BE2C (cell line): ENCODE measurements at regions not wholly inside any gene's neighbourhood (a gene's known extent, or its start where the extent isn't known, plus 50 kb on each side); places are given as distances from the start of the nearest gene placed in this dataset.

Source experiments
- DNase-seq: peaks from one replicate; pipeline ENCODE4 v3.0.0-alpha.2; 2020
- H3K27me3 ChIP-seq: fragments of 250-450 bp; sonication (Bioruptor Pico); 2 replicates; pipeline ENCODE4 v1.5.1; 2020; ENCODE audit warnings: mild to moderate bottlenecking
- H3K36me3 ChIP-seq: fragments of 250-450 bp; sonication (Bioruptor Pico); 2 replicates; pipeline ENCODE4 v1.5.1; 2020; ENCODE audit warnings: mild to moderate bottlenecking
- H3K4me1 ChIP-seq: fragments of 250-450 bp; sonication (Bioruptor Pico); 2 replicates; pipeline ENCODE4 v1.5.1; 2020
- H3K4me3 ChIP-seq: 2 replicates; pipeline ENCODE4 v1.5.1; 2011; ENCODE audit warnings: low read depth, low read length
- H3K9me3 ChIP-seq: fragments of 250-450 bp; sonication (Bioruptor Pico); 2 replicates; pipeline ENCODE4 v1.5.1; 2020
- TF ChIP-seq, protein P1 (sequence below): IDR thresholded peaks from 2 replicates; pipeline ENCODE4 v1.5.1; 2012; ENCODE audit warnings: mild to moderate bottlenecking, low read depth, low read length

DNA sequence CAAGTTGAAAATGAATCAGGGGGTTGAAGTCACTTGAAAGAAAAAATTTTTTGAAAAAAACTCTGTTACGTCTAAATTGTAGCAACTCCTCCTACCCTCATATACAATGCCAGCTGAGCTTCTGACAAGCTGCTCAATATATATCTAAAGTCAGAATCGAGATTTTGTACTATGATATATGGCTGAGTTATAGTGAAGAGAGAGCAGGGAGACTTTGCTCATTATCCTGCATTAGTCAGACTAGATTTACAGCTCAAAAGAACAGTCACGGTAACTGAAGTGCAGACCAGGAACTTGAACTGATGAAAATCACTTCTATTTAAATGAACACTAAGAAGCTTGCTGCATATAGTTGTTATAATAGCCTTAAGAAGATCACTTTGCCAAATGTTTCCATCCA, 153.1 kb downstream of the LACC1 start:
- Histone ChIP-seq H3K36me3 (no peaks in the 10 kb centered on the region), H3K4me1 (no peaks in the 10 kb centered on the region), H3K27me3 (peaks cover 3% of the 10 kb centered on the region; the same call in 1 of the 2 replicates), H3K4me3 (no peak overlapping the region), H3K9me3 (no peaks in the 10 kb centered on the region)
- no peak for DNase-seq
- TF ChIP-seq, protein P1, sequence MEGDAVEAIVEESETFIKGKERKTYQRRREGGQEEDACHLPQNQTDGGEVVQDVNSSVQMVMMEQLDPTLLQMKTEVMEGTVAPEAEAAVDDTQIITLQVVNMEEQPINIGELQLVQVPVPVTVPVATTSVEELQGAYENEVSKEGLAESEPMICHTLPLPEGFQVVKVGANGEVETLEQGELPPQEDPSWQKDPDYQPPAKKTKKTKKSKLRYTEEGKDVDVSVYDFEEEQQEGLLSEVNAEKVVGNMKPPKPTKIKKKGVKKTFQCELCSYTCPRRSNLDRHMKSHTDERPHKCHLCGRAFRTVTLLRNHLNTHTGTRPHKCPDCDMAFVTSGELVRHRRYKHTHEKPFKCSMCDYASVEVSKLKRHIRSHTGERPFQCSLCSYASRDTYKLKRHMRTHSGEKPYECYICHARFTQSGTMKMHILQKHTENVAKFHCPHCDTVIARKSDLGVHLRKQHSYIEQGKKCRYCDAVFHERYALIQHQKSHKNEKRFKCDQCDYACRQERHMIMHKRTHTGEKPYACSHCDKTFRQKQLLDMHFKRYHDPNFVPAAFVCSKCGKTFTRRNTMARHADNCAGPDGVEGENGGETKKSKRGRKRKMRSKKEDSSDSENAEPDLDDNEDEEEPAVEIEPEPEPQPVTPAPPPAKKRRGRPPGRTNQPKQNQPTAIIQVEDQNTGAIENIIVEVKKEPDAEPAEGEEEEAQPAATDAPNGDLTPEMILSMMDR = no peak

DNA sequence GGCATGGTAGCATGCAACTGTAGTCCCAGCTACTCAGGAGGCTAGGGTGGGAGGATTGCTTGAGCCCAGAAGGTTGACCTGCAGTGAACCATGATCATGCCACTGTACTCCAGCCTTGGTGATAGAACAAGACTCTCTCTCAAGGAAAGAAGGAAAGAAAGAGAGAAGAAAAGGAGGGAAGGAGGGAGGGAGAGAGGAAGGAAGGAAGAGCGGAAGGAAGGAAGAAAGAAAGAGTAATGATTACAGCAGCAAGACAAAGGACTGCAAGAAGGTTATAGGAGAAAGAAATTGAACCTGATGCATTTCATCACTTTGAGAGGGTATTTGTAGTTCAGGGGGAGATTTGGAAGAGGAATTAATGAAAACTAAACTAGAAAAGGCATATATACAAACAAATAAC, 155.7 kb downstream of the LACC1 start:
- peaks cover 6% of the 10 kb centered on the region for H3K27me3 ChIP-seq
- TF ChIP-seq, protein P1 = no peak

DNA sequence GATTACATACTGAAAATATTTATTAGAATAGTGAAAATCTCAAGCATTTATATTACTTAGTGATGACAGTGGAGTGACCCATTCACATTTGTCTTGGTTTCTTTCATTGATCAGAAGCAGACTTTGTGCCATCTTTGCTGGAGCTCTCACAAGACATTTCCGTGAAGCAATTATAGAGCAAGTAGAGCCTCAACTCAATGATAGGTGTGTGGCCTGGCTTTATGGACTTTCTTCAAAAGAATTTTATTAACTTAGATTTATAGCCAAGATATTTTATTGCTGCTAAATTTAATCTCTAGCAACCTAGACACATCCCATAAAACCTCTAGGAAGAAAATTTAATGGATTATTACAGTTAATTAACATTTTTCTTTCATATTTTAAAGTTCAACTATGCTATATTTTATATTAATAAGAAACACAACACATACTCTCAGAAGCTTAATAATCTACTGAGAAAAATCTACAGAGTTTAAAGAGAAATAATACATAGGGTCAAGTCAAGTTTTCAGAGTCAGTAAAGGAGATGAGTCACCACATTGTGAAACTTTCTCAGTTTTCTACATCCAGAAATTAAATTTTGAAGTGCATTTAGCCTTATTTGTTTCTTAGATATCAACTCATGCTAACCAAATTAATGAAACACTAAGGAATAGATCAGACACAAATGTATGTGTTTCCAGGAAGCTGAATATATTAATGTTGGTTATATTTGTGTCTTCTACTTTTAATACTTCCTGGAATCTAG, 160.5 kb downstream of the LACC1 start:
- H3K27me3 ChIP-seq = peaks cover 16% of the 10 kb centered on the region
- no peak overlapping the region for H3K4me3 ChIP-seq
- no peaks in the 10 kb centered on the region for H3K4me1 ChIP-seq
- DNase-seq = no peak
- H3K9me3 ChIP-seq = no peaks in the 10 kb centered on the region
- no peaks in the 10 kb centered on the region for H3K36me3 ChIP-seq
- TF ChIP-seq, protein P1 = no peak

More for the DNA sequence above, 155.7 kb downstream of the LACC1 start:
- H3K4me3 ChIP-seq = no peak overlapping the region
- no peaks in the 10 kb centered on the region for H3K9me3 ChIP-seq
- no peaks in the 10 kb centered on the region for H3K36me3 ChIP-seq
- no peak for DNase-seq
- no peaks in the 10 kb centered on the region for H3K4me1 ChIP-seq

DNA sequence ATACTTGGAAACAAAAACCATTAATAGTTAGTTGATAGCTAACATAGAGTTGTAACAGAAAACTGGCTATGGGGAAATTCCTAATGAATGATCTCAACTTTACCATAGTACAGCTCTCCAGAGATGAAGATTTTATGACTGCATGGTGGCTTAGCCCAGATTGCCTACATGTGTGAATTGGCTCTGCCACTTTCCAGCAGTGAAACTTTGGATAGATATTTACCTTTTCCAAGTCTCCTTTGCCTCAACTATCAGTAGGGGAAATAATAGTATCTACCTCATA, 161.1 kb downstream of the LACC1 start:
- H3K27me3 ChIP-seq = peaks cover 19% of the 10 kb centered on the region
- DNase-seq = no peak

DNA sequence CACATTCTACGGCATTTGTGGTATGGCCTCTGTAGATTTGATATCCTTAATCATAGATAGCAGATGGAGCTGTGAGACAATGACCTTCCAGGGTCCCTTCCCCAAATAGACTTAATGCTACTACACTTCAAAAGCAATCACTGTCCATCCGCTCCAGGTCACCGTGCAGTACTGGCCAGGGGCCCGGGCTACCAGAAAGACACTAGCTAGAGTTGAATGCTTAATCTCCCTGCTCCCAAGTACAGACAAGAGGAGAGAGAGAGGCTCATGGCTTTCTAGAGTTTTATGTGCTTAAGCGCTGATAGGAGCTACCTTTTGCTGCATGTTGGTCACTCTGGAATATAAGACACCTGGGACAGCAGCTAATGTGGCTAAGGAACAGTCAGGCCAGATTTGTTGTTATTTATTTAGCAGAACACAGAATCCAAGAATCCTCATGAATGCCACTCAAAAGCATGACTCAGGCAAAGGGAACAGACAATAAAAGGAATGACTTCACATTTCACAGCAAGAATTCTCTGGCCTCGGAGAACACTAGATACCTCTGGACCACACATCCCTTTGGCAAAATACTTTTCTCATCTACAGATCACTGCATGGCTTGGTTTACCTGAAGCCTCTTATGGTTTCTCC, 165.0 kb downstream of the LACC1 start:
- no peaks in the 10 kb centered on the region for H3K36me3 ChIP-seq
- H3K4me1 ChIP-seq = no peaks in the 10 kb centered on the region
- no peaks in the 10 kb centered on the region for H3K9me3 ChIP-seq
- H3K4me3 ChIP-seq = no peak overlapping the region
- TF ChIP-seq, protein P1 = no peak
- no peak for DNase-seq
- peaks cover 34% of the 10 kb centered on the region for H3K27me3 ChIP-seq

More for the DNA sequence above, 161.1 kb downstream of the LACC1 start:
- Histone ChIP-seq H3K4me3 (no peak overlapping the region), H3K36me3 (no peaks in the 10 kb centered on the region), H3K4me1 (no peaks in the 10 kb centered on the region), H3K9me3 (no peaks in the 10 kb centered on the region)
- TF ChIP-seq, protein P1 = no peak

DNA sequence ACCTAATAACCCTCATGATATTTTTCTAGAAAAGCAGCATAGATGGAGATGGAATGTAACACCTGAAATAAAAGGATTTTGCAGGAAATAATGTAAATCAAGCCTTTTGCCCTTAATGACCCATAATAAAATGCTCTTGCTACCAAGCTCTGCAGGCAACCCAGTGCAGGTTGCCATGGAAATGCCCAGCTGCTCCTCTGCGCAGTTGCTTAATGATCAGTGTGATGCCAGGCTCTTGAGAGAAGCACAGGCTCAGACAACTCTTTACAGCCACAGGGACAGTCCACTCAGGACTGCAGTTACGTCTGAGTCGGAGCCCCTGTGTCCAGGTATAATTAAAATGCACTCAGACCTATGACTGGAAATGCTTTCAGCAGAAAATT, 165.5 kb downstream of the LACC1 start:
- no peak for DNase-seq
- TF ChIP-seq, protein P1 = no peak
- H3K27me3 ChIP-seq = peaks cover 38% of the 10 kb centered on the region

More for the DNA sequence above, 165.5 kb downstream of the LACC1 start:
- no peaks in the 10 kb centered on the region for H3K9me3 ChIP-seq
- H3K4me3 ChIP-seq = no peak overlapping the region
- no peaks in the 10 kb centered on the region for H3K36me3 ChIP-seq
- H3K4me1 ChIP-seq = no peaks in the 10 kb centered on the region
